ENCODE measurements at regions not wholly inside any gene's neighbourhood (a gene's known extent, or its start where the extent isn't known, plus 50 kb on each side); places are given as distances from the start of the nearest gene placed in this dataset.

GRCh38 chr5:125148076-125148475, 401.6 kb upstream of the ZNF608 start:
- H3K4me3 ChIP-seq (ENCODE audit: low read length) = no peak overlapping the region
- no peaks in the 10 kb centered on the region for H3K9me3 ChIP-seq (ENCODE audit: control insufficient read depth in 2 of 3, low read length in 3 of 3)
- no peaks in the 10 kb centered on the region for H3K27me3 Mint-ChIP-seq
- no peak for ATAC-seq
- no peaks in the 10 kb centered on the region for H3K4me1 Mint-ChIP-seq
- H3K9me3 Mint-ChIP-seq = peaks cover 0 to 10% (median 0%) of the 10 kb centered on the region in 11 donors
- CTCF ChIA-PET = no interaction called here
- intact Hi-C loops (cut with micrococcal nuclease) = no loop called here
- H3K27me3 ChIP-seq (ENCODE audit: control insufficient read depth in 2 of 2, insufficient read depth in 2 of 2, low read length in 2 of 2) = no peaks in the 10 kb centered on the region
- no peak overlapping the region for H3K4me3 Mint-ChIP-seq
- H3K27ac ChIP-seq (ENCODE audit: low read depth, low read length) = no peak overlapping the region
- no peaks in the 10 kb centered on the region for H3K36me3 ChIP-seq (ENCODE audit: control insufficient read depth in 2 of 3, insufficient read depth in 3 of 3, low read length in 3 of 3)
- POLR2A ChIA-PET = no interaction called here
- no peak overlapping the region for H3K27ac Mint-ChIP-seq
- H3K4me1 ChIP-seq (ENCODE audit: control insufficient read depth in 2 of 2, insufficient read depth in 2 of 2, low read length in 2 of 2) = no peaks in the 10 kb centered on the region
- no peaks in the 10 kb centered on the region for H3K36me3 Mint-ChIP-seq
- no peak for DNase-seq

- Mint-ChIP-seq H3K27ac (no peak overlapping the region), H3K27me3 (peaks cover 0 to 4% (median 0%) of the 10 kb centered on the region in 5 donors), H3K4me3 (no peak overlapping the region), H3K36me3 (no peaks in the 10 kb centered on the region), H3K4me1 (no peaks in the 10 kb centered on the region), H3K9me3 (peaks cover 0 to 15% (median 0%) of the 10 kb centered on the region in 11 donors)
- Histone ChIP-seq H3K36me3 (ENCODE audit: control insufficient read depth in 2 of 3, insufficient read depth in 3 of 3, low read length in 3 of 3) (no peaks in the 10 kb centered on the region), H3K4me3 (ENCODE audit: low read length) (no peak overlapping the region), H3K9me3 (ENCODE audit: control insufficient read depth in 2 of 3, low read length in 3 of 3) (no peaks in the 10 kb centered on the region), H3K4me1 (ENCODE audit: control insufficient read depth in 2 of 2, insufficient read depth in 2 of 2, low read length in 2 of 2) (no peaks in the 10 kb centered on the region), H3K27ac (ENCODE audit: low read depth, low read length) (no peak overlapping the region), H3K27me3 (ENCODE audit: control insufficient read depth in 2 of 2, insufficient read depth in 2 of 2, low read length in 2 of 2) (no peaks in the 10 kb centered on the region)
- no peak for DNase-seq
- intact Hi-C loops (cut with micrococcal nuclease) = no loop called here
- POLR2A ChIA-PET = no interaction called here
- CTCF ChIA-PET = no interaction called here
- ATAC-seq = no peak
These were observed 402.3 kb upstream of the ZNF608 start for GRCh38 chr5:125148706-125149105.

DNA sequence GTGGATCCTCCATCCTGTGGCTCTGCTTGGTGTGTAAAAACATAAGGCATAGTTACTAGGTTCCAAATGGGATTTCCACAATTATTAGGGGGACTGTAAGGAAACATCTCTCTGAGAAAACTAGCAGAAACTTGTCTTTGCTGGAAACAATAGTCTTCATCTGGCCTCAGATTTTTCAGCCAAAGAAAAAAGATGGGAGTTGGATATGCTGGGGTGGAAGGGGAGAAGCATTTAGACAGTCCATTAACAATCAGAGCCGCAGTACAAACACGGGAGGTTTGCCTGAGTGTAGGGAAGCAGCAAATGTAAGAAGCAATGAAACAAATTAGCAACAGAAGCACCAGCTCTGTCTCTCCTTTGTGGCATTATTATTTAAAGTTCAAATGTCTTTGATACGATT, 402.7 kb upstream of the ZNF608 start:
- intact Hi-C loops (cut with micrococcal nuclease) = no loop called here
- H3K4me1 Mint-ChIP-seq = no peaks in the 10 kb centered on the region
- H3K36me3 ChIP-seq (ENCODE audit: control insufficient read depth in 2 of 3, insufficient read depth in 3 of 3, low read length in 3 of 3) = no peaks in the 10 kb centered on the region
- no peaks in the 10 kb centered on the region for H3K4me1 ChIP-seq (ENCODE audit: control insufficient read depth in 2 of 2, insufficient read depth in 2 of 2, low read length in 2 of 2)
- no peak overlapping the region for H3K4me3 ChIP-seq (ENCODE audit: low read length)
- ATAC-seq (no peak), DNase-seq (no peak)
- H3K9me3 ChIP-seq (ENCODE audit: control insufficient read depth in 2 of 3, low read length in 3 of 3) = no peaks in the 10 kb centered on the region
- H3K36me3 Mint-ChIP-seq = no peaks in the 10 kb centered on the region
- H3K4me3 Mint-ChIP-seq = no peak overlapping the region
- H3K27me3 ChIP-seq (ENCODE audit: control insufficient read depth in 2 of 2, insufficient read depth in 2 of 2, low read length in 2 of 2) = no peaks in the 10 kb centered on the region
- ChIA-PET POLR2A (no interaction called here), CTCF (no interaction called here)
- no peak overlapping the region for H3K27ac Mint-ChIP-seq
- H3K27me3 Mint-ChIP-seq = peaks cover 0 to 5% (median 0%) of the 10 kb centered on the region in 5 donors
- no peak overlapping the region for H3K27ac ChIP-seq (ENCODE audit: low read depth, low read length)
- H3K9me3 Mint-ChIP-seq = peaks cover 0 to 17% (median 0%) of the 10 kb centered on the region in 11 donors

GRCh38 chr5:125149527-125149926, 403.1 kb upstream of the ZNF608 start:
- H3K9me3 Mint-ChIP-seq = peaks cover 0 to 17% (median 0%) of the 10 kb centered on the region in 11 donors
- H3K36me3 Mint-ChIP-seq = no peaks in the 10 kb centered on the region
- ChIA-PET POLR2A (no interaction called here), CTCF (no interaction called here)
- ATAC-seq = no peak
- Histone ChIP-seq H3K4me3 (ENCODE audit: low read length) (no peak overlapping the region), H3K27me3 (ENCODE audit: control insufficient read depth in 2 of 2, insufficient read depth in 2 of 2, low read length in 2 of 2) (no peaks in the 10 kb centered on the region), H3K9me3 (ENCODE audit: control insufficient read depth in 2 of 3, low read length in 3 of 3) (no peaks in the 10 kb centered on the region), H3K27ac (ENCODE audit: low read depth, low read length) (no peak overlapping the region), H3K4me1 (ENCODE audit: control insufficient read depth in 2 of 2, insufficient read depth in 2 of 2, low read length in 2 of 2) (no peaks in the 10 kb centered on the region), H3K36me3 (ENCODE audit: control insufficient read depth in 2 of 3, insufficient read depth in 3 of 3, low read length in 3 of 3) (no peaks in the 10 kb centered on the region)
- H3K27ac Mint-ChIP-seq = no peak overlapping the region
- intact Hi-C loops (cut with micrococcal nuclease) = no loop called here
- DNase-seq = no peak
- H3K4me3 Mint-ChIP-seq = no peak overlapping the region
- no peaks in the 10 kb centered on the region for H3K4me1 Mint-ChIP-seq
- peaks cover 0 to 5% (median 0%) of the 10 kb centered on the region in 5 donors for H3K27me3 Mint-ChIP-seq

DNA sequence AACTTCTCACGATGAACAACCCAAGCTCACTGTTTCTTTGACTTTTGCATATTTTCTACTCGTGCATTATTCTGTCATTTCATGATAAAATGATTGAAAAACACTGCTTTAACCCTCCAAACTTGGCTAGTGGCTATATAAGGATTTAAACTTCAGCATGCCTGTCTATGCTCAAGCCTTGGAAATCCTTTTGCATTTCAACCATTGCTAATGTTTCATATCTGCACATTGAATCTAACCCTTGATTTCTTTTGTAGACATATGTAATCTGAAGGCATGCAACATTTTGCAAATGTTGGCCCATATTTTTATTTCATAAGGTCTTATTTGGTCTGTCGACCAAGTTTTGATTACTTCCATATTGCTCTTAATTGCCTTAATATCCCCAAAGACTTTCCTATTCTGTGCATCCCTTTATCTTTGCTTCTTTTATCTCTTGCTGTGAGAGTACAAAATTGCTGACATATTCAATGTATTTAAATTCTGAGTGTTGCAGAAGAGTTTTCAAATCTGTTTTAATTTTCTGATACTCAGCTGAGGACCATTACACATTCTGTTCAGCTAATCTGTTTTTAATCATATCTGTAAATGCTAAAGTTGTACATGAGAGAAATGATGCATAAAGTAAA, 403.7 kb upstream of the ZNF608 start:
- H3K27ac ChIP-seq (ENCODE audit: low read depth, low read length) = no peak overlapping the region
- Mint-ChIP-seq H3K27me3 (peaks cover 0 to 5% (median 0%) of the 10 kb centered on the region in 5 donors), H3K9me3 (peaks cover 0 to 23% (median 0%) of the 10 kb centered on the region in 11 donors), H3K36me3 (peaks cover 0 to 6% (median 0%) of the 10 kb centered on the region in 5 donors), H3K4me3 (no peak overlapping the region), H3K4me1 (no peaks in the 10 kb centered on the region), H3K27ac (no peak overlapping the region)
- POLR2A ChIA-PET = no interaction called here
- no peak for ATAC-seq
- no peaks in the 10 kb centered on the region for H3K36me3 ChIP-seq (ENCODE audit: control insufficient read depth in 2 of 3, insufficient read depth in 3 of 3, low read length in 3 of 3)
- CTCF ChIA-PET = no interaction called here
- DNase-seq = no peak
- intact Hi-C loops (cut with micrococcal nuclease) = no loop called here
- no peak overlapping the region for H3K4me3 ChIP-seq (ENCODE audit: low read length)
- no peaks in the 10 kb centered on the region for H3K4me1 ChIP-seq (ENCODE audit: control insufficient read depth in 2 of 2, insufficient read depth in 2 of 2, low read length in 2 of 2)
- H3K9me3 ChIP-seq (ENCODE audit: control insufficient read depth in 2 of 3, low read length in 3 of 3) = no peaks in the 10 kb centered on the region
- no peaks in the 10 kb centered on the region for H3K27me3 ChIP-seq (ENCODE audit: control insufficient read depth in 2 of 2, insufficient read depth in 2 of 2, low read length in 2 of 2)

GRCh38 chr5:125151150-125151900, 404.9 kb upstream of the ZNF608 start:
- Histone ChIP-seq H3K27ac (ENCODE audit: low read depth, low read length) (no peak overlapping the region), H3K27me3 (ENCODE audit: control insufficient read depth in 2 of 2, insufficient read depth in 2 of 2, low read length in 2 of 2) (no peaks in the 10 kb centered on the region), H3K4me1 (ENCODE audit: control insufficient read depth in 2 of 2, insufficient read depth in 2 of 2, low read length in 2 of 2) (no peaks in the 10 kb centered on the region), H3K9me3 (ENCODE audit: control insufficient read depth in 2 of 3, low read length in 3 of 3) (no peaks in the 10 kb centered on the region), H3K36me3 (ENCODE audit: control insufficient read depth in 2 of 3, insufficient read depth in 3 of 3, low read length in 3 of 3) (no peaks in the 10 kb centered on the region), H3K4me3 (ENCODE audit: low read length) (no peak overlapping the region)
- Mint-ChIP-seq H3K36me3 (peaks cover 0 to 7% (median 0%) of the 10 kb centered on the region in 5 donors), H3K27me3 (peaks cover 0 to 5% (median 0%) of the 10 kb centered on the region in 5 donors), H3K27ac (no peak overlapping the region), H3K4me3 (no peak overlapping the region), H3K4me1 (no peaks in the 10 kb centered on the region), H3K9me3 (peaks cover 0 to 24% (median 0%) of the 10 kb centered on the region in 11 donors)
- intact Hi-C loops (cut with micrococcal nuclease) = no loop called here
- ATAC-seq (no peak), DNase-seq (no peak)
- POLR2A ChIA-PET = interaction anchor here (0.6 kb wide), 1 partner anchor 10 kb away, joined by 3 read pairs; no protein-coding TSS in a partner anchor
- CTCF ChIA-PET = no interaction called here

DNA sequence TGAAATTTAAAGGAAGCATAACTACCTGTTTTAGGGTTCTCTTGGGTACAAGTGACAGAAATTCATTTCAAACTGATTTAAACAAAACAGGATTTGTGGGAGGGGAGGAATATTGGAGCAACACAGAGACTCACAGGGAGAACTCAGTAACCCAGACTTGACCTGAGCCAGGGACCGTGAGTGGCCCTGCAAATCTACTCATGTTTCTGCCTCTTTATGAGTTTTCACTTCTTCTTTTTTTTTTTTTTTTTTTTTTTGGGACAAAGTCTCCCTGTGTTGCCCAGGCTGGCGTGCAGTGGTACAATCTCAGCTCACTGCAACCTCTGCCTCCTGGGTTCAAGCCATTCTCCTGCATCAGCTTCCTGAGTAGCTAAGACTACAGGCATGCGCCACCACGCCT, 405.6 kb upstream of the ZNF608 start:
- ChIA-PET CTCF (no interaction called here), POLR2A (no interaction called here)
- no peak overlapping the region for H3K4me3 Mint-ChIP-seq
- no peaks in the 10 kb centered on the region for H3K36me3 ChIP-seq (ENCODE audit: control insufficient read depth in 2 of 3, insufficient read depth in 3 of 3, low read length in 3 of 3)
- no peak for ATAC-seq
- intact Hi-C loops (cut with micrococcal nuclease) = no loop called here
- peaks cover 0 to 5% (median 0%) of the 10 kb centered on the region in 5 donors for H3K27me3 Mint-ChIP-seq
- H3K4me1 ChIP-seq (ENCODE audit: control insufficient read depth in 2 of 2, insufficient read depth in 2 of 2, low read length in 2 of 2) = no peaks in the 10 kb centered on the region
- peaks cover 0 to 24% (median 0%) of the 10 kb centered on the region in 11 donors for H3K9me3 Mint-ChIP-seq
- H3K9me3 ChIP-seq (ENCODE audit: control insufficient read depth in 2 of 3, low read length in 3 of 3) = no peaks in the 10 kb centered on the region
- H3K36me3 Mint-ChIP-seq = peaks cover 0 to 7% (median 0%) of the 10 kb centered on the region in 5 donors
- H3K4me3 ChIP-seq (ENCODE audit: low read length) = no peak overlapping the region
- no peak overlapping the region for H3K27ac Mint-ChIP-seq
- H3K4me1 Mint-ChIP-seq = no peaks in the 10 kb centered on the region
- H3K27me3 ChIP-seq (ENCODE audit: control insufficient read depth in 2 of 2, insufficient read depth in 2 of 2, low read length in 2 of 2) = no peaks in the 10 kb centered on the region
- H3K27ac ChIP-seq (ENCODE audit: low read depth, low read length) = no peak overlapping the region
- DNase-seq = no peak

All from naive thymus-derived CD4-positive, alpha-beta T cell (primary cell).